IMR-90 (cell line): ENCODE measurements at regions not wholly inside any gene's neighbourhood (a gene's known extent, or its start where the extent isn't known, plus 50 kb on each side); places are given as distances from the start of the nearest gene placed in this dataset.

Experiments used
- ATAC-seq: fragments of 200-7000 bp; cut with Tn5 transposase; 2 replicates; pipeline ENCODE4 v1.9.1; 2020; ENCODE audit warnings: low read depth, mild to moderate bottlenecking, moderate library complexity
- BruUV-seq: library from RNA; stranded (reverse); fragments of 400-500 nt; replicated peaks from 2 replicates; lab custom pipeline; 2021; lab: Mats Ljungman, UMichigan
- CTCF ChIA-PET: fragments of 300-600 bp; formaldehyde crosslinking; extraction: SDS; loops from one replicate; lab custom pipeline; 2021; ENCODE audit warnings: antibody characterized with exemption; lab: Yijun Ruan, JAX
- POLR2A ChIA-PET: fragments of 300-600 bp; sonication (Branson Sonifier 250); formaldehyde crosslinking; loops from one replicate; lab custom pipeline; 2022; ENCODE audit warnings: antibody characterized with exemption; ENCODE audit not compliant: unreplicated experiment; lab: Charles Lee
- DNase-seq: peaks from one replicate; pipeline ENCODE4 v3.0.0; 2013
- H2AFZ ChIP-seq: replicated peaks from 2 replicates; pipeline ENCODE3; 2013; ENCODE audit warnings: low read length, mild to moderate bottlenecking; ENCODE audit not compliant: poor library complexity
- H2AK5ac ChIP-seq: 2 replicates; pipeline ENCODE4 v1.6.1; 2013; ENCODE audit warnings: low read depth, low read length, inconsistent platforms
- H2AK9ac ChIP-seq: replicated peaks from 2 replicates; pipeline ENCODE3; 2013; ENCODE audit warnings: mild to moderate bottlenecking, low read depth, low read length, moderate library complexity; ENCODE audit not compliant: poor library complexity
- H2BK120ac ChIP-seq: 2 replicates; pipeline ENCODE4 v1.6.1; 2013; ENCODE audit warnings: low read depth, low read length, inconsistent platforms
- H2BK15ac ChIP-seq: 3 replicates; pipeline ENCODE4 v1.6.1; 2013; ENCODE audit warnings: low read depth, low read length, inconsistent platforms
- H2BK20ac ChIP-seq: 2 replicates; pipeline ENCODE4 v1.6.1; 2013; ENCODE audit warnings: low read depth, mild to moderate bottlenecking, inconsistent platforms, low read length, moderate library complexity
- H2BK5ac ChIP-seq: 2 replicates; pipeline ENCODE4 v1.6.1; 2013; ENCODE audit warnings: mild to moderate bottlenecking, low read depth, low read length, inconsistent platforms; ENCODE audit not compliant: poor library complexity, severe bottlenecking
- H3K14ac ChIP-seq: replicated peaks from 2 replicates; pipeline ENCODE4 v1.6.1; 2013; ENCODE audit warnings: low read depth, low read length, inconsistent platforms
- H3K18ac ChIP-seq: 2 replicates; pipeline ENCODE4 v1.6.1; 2013; ENCODE audit warnings: low read depth, low read length, control low read depth
- H3K23ac ChIP-seq: 2 replicates; pipeline ENCODE4 v1.6.1; 2013; ENCODE audit warnings: low read depth, low read length, inconsistent platforms
- H3K27ac ChIP-seq: 2 replicates; pipeline ENCODE4 v1.5.1; 2013; ENCODE audit warnings: mild to moderate bottlenecking, control low read depth, low read length; ENCODE audit not compliant: insufficient read depth
- H3K27me3 ChIP-seq: 2 replicates; pipeline ENCODE4 v1.6.1; 2013; ENCODE audit warnings: low read length; ENCODE audit not compliant: control insufficient read depth, insufficient read depth
- H3K36me3 ChIP-seq: 2 replicates; pipeline ENCODE4 v1.6.1; 2013; ENCODE audit warnings: low read length, mixed read lengths; ENCODE audit not compliant: control insufficient read depth, insufficient read depth
- H3K4ac ChIP-seq: 2 replicates; pipeline ENCODE4 v1.6.1; 2013; ENCODE audit warnings: low read depth, low read length, inconsistent platforms
- H3K4me1 ChIP-seq: 2 replicates; pipeline ENCODE4 v1.6.1; 2013; ENCODE audit warnings: low read length, mixed read lengths; ENCODE audit not compliant: control insufficient read depth, insufficient read depth
- H3K4me2 ChIP-seq: 2 replicates; pipeline ENCODE4 v1.6.1; 2013; ENCODE audit warnings: low read depth, mild to moderate bottlenecking, control low read depth, low read length, moderate library complexity
- H3K4me3 ChIP-seq: 2 replicates; pipeline ENCODE4 v1.5.1; 2013; ENCODE audit warnings: low read depth, mild to moderate bottlenecking, control low read depth, low read length, moderate library complexity; ENCODE audit not compliant: insufficient read depth
- H3K56ac ChIP-seq: 2 replicates; pipeline ENCODE4 v1.6.1; 2013; ENCODE audit warnings: low read length, inconsistent platforms; ENCODE audit not compliant: insufficient read depth; ENCODE audit errors: extremely low read depth
- H3K79me1 ChIP-seq, 2 experiments: 2 replicates each; pipeline ENCODE4 v1.6.1; 2013; ENCODE audit warnings: low read length in 2 of 2, inconsistent platforms in 1 of 2, low read depth in 1 of 2
- H3K9ac ChIP-seq: 2 replicates; pipeline ENCODE4 v1.6.1; 2013; ENCODE audit warnings: low read depth, low read length, control low read depth
- H3K9me1 ChIP-seq: 2 replicates; pipeline ENCODE4 v1.6.1; 2013; ENCODE audit warnings: low read length, inconsistent platforms; ENCODE audit not compliant: insufficient read depth
- H3K9me3 ChIP-seq: 2 replicates; pipeline ENCODE4 v1.6.1; 2013; ENCODE audit warnings: low read length; ENCODE audit not compliant: control insufficient read depth, insufficient read depth
- H4K20me1 ChIP-seq: 2 replicates; pipeline ENCODE4 v1.6.1; 2013; ENCODE audit warnings: low read length, inconsistent platforms; ENCODE audit not compliant: insufficient read depth
- H4K5ac ChIP-seq: 2 replicates; pipeline ENCODE4 v1.6.1; 2013; ENCODE audit warnings: mild to moderate bottlenecking, low read depth, low read length, control low read depth
- H4K8ac ChIP-seq, 2 experiments: 2 replicates each; pipeline ENCODE4 v1.6.1; 2013; ENCODE audit warnings: low read depth in 2 of 2, low read length in 2 of 2, control low read depth in 1 of 2, inconsistent platforms in 1 of 2
- H4K91ac ChIP-seq: 2 replicates; pipeline ENCODE4 v1.6.1; 2013; ENCODE audit warnings: low read depth, low read length, inconsistent platforms; ENCODE audit not compliant: insufficient read depth
- CEBPB ChIP-seq: IDR thresholded peaks from 2 replicates; pipeline ENCODE4 v1.6.1; 2012; ENCODE audit warnings: low read depth, low read length, improper control_type of control experiment
- ELK1 ChIP-seq: fragments of 150-350 bp; IDR thresholded peaks from 2 replicates; pipeline ENCODE4 v1.6.1; 2016; ENCODE audit warnings: low read depth, mild to moderate bottlenecking, low read length, moderate library complexity, borderline replicate concordance
- NFE2L2 ChIP-seq: fragments of 150-350 bp; IDR thresholded peaks from 2 replicates; pipeline ENCODE4 v1.6.1; 2016; ENCODE audit warnings: low read depth, mild to moderate bottlenecking, low read length
- POLR2A ChIP-seq: IDR thresholded peaks from 2 replicates; pipeline ENCODE4 v1.6.1; 2012; ENCODE audit warnings: mild to moderate bottlenecking, low read depth, low read length
- RFX5 ChIP-seq: IDR thresholded peaks from 2 replicates; pipeline ENCODE4 v1.8.0; 2012; ENCODE audit warnings: low read depth, mild to moderate bottlenecking, low read length, moderate library complexity
- SMC3 ChIP-seq: fragments of 150-350 bp; IDR thresholded peaks from 2 replicates; pipeline ENCODE4 v1.6.1; 2016; ENCODE audit warnings: low read depth, mild to moderate bottlenecking, antibody characterized with exemption, low read length, moderate library complexity
- WGBS, 2 experiments: methylation state at CpG; one replicate each; pipeline versions ENCODE4 v1.1.5 to v1.1.7; 2013; ENCODE audit warnings: missing lambda C conversion rate in 2 of 2; ENCODE audit not compliant: insufficient read length in 1 of 2; ENCODE audit errors: extremely low coverage in 2 of 2; 5-methylcytosine and 5-hydroxymethylcytosine counted together
- dilution Hi-C: fragments of 300-500 bp; cut with HindIII; formaldehyde crosslinking; loops from one replicate; pipeline ENCODE4 v1.14.3; 2018; ENCODE audit warnings: low sequenced_read_pairs; ENCODE audit not compliant: unreplicated experiment
- in situ Hi-C: fragments of 300-500 bp; cut with MboI; formaldehyde crosslinking; loops from 3 replicates; pipeline ENCODE4 v1.14.3; 2019; ENCODE audit warnings: low sequenced_read_pairs, inconsistent platforms, mixed read lengths
- intact Hi-C: fragments of 100-400 bp; cut with micrococcal nuclease; formaldehyde crosslinking; loops from 2 replicates; pipeline ENCODE4 v1.10.0; 2022

DNA sequence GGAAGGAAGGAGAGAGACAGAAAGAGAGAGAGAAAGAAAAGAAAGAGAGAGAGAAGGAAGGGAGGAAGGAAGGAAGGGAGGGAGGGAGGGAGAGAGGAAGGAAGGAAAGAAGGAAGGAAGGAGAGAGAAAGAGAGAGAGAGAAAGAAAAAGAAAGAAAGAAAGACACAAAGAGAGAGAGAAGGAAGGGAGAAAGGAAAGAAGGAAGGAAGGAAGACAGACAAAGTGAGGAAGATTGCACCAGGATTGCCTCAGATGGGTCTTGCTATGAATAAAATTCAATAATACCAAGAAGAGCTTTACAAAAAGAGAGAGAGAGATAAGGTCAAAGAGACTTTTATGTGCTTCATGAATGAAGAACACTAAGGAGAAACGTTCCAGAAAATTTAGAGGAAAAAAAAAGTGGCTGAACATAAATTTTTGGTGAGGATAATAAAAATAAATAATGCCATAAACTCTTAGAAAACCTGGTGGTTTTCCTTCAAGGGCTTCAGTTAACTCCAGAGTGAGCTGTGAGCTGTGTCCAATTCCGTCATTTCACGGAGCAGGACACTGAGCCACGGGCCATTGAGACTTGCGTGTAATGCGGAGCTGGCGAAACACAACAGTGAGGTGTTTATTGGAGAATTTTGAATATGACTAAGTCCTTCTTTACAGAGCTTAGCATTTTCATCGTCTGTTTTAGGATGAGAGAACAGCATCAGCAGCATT lies 72.7 kb upstream of the TNRC6C start:
- no peak overlapping the region for H4K91ac ChIP-seq

More for the DNA sequence above, 72.7 kb upstream of the TNRC6C start:
- H3K23ac ChIP-seq = no peak overlapping the region
- ChIA-PET POLR2A (no interaction called here), CTCF (no interaction called here)
- H4K20me1 ChIP-seq = no peaks in the 10 kb centered on the region
- H3K4me2 ChIP-seq = no peak overlapping the region
- H3K9ac ChIP-seq = no peak overlapping the region
- no peak overlapping the region for H3K4me3 ChIP-seq
- no peak overlapping the region for H4K5ac ChIP-seq
- dilution Hi-C loops (no loop called here), in situ Hi-C loops (no loop called here), intact Hi-C loops (no loop called here)
- TF ChIP-seq ELK1 (no peak), RFX5 (no peak), NFE2L2 (no peak), SMC3 (no peak), POLR2A (no peak), CEBPB (no peak)
- no peak overlapping the region for H3K56ac ChIP-seq
- H3K36me3 ChIP-seq = no peaks in the 10 kb centered on the region
- H2BK20ac ChIP-seq = no peak overlapping the region
- H2AK9ac ChIP-seq = no peak overlapping the region
- no peak overlapping the region for H2AK5ac ChIP-seq
- no peak for ATAC-seq
- DNase-seq = no peak
- H3K18ac ChIP-seq = no peak overlapping the region
- no peak overlapping the region for H2BK15ac ChIP-seq
- H2AFZ ChIP-seq = no peak overlapping the region
- H4K8ac ChIP-seq = no peak overlapping the region
- no peak overlapping the region for H3K27ac ChIP-seq
- H3K9me1 ChIP-seq = no peaks in the 10 kb centered on the region
- H3K14ac ChIP-seq = no peak overlapping the region
- H3K4me1 ChIP-seq = no peaks in the 10 kb centered on the region
- H3K4ac ChIP-seq = no peak overlapping the region
- no peaks in the 10 kb centered on the region for H3K9me3 ChIP-seq
- no peaks in the 10 kb centered on the region for H3K79me1 ChIP-seq
- no peak overlapping the region for H2BK120ac ChIP-seq
- 84% methylated on average over 4 of the region's 8 CpGs; no CpG with 5 or more reads in 1 of the 2 experiments for WGBS, 2 experiments
- H2BK5ac ChIP-seq = no peak overlapping the region
- peaks cover 46% of the 10 kb centered on the region for H3K27me3 ChIP-seq
- BruUV-seq = no TSS peak
